ENCODE measurements at regions not wholly inside any gene's neighbourhood (a gene's known extent, or its start where the extent isn't known, plus 50 kb on each side); places are given as distances from the start of the nearest gene placed in this dataset.

GRCh38 chr6:140627002-140627401 lies 1252.6 kb upstream of the CITED2 start:
- no peak for DNase-seq

DNA sequence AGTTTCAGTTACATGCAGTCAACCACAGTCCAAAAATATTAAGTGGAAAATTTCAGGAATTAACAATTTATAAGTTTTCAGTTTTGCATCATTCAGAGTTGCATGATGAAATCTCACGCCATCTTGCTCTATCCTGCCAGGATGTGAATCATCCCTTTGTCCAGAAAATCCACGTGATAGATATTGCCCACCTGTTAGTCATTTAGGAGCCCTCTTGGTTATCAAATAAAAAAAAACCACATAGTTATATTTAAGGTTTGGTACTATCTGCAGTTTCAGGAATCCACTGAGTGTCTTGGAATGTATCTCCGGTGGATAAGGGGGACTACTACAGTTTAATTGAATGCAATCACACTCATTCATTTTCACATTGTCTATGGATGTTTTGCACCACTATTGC lies 1249.0 kb upstream of the CITED2 start:
- no peak for DNase-seq

DNA sequence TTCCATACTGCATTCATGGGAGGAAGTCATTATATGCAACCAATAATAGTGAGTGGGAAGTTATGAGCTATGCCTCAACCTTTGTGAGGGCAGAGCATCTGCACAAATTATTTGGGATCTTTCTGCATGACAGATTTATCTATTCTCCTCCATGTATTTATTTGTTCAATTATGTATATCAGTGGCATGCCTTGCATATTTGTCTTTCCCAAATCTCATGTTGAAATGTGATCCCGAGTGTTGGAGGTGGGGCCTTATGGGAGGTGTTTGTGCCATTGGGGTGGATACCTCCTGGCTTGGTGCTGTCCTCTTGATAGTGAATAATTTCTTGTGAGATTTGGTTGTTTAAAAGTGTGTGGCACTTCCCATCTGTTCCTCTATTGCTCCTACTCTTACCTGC lies 1246.0 kb upstream of the CITED2 start:
- no peak for DNase-seq

GRCh38 chr6:140609956-140610355 lies 1235.5 kb upstream of the CITED2 start:
- no peak for DNase-seq

GRCh38 chr6:140609321-140609720 lies 1234.9 kb upstream of the CITED2 start:
- DNase-seq, result no peak

DNA sequence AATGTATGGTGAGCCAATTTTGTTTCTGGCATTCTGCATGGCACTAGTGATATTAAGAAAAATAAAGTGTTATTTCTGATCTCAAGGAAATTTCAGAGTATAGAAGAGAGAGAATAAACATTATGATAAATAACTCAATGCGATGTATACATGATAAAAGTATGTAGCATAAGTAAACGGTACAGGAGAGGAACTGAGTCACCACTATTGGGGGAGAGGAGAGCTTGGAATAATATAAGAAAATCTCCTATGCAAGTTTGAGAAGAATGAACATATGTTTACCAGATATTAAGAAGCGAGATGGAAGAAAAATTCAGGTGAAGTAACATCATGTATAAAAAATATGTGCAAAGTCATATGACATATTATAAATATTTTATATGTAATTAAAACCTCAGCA lies 1230.3 kb upstream of the CITED2 start:
- DNase-seq, result no peak

- DNase-seq, result no peak
Measured at GRCh38 chr6:140602431-140603248, 1228.2 kb upstream of the CITED2 start.

DNA sequence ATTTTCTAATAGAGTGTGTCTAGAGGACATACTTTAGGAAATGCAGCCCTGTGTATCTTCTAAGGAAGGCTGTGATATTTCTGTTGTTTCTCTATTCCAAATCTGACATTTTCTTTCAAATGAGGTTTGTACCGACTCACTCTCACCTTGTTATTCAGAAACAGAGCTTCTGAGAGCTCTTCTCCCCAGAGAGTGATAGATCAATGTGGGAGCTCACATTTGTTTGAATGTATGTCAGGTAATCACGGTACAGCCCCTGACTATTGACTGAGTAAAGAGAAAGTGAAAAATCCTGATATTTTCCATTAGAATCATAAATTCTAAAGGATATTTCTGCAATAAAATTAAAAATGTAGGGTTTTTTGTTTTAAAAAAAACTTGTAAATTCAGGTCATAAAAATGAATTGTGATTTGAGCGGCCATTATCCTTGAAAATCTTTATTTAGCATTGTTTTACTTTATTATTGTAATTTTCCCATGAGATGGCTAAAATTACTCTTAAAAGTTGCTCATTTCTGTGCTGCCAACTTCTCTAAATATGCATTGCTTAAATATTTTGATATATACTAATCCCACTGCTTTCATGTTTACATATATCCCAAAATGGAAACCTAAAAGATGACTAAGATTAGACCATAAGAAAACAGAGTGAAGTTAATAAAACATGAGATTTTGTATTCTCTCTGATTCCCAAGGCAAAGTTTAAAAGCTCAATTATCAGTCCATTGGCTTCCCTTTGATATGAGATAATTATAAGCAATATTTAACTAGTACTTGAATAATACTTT lies 1226.8 kb upstream of the CITED2 start:
- no peak for DNase-seq

GRCh38 chr6:140599916-140600315 lies 1225.5 kb upstream of the CITED2 start:
- DNase-seq, result no peak

DNA sequence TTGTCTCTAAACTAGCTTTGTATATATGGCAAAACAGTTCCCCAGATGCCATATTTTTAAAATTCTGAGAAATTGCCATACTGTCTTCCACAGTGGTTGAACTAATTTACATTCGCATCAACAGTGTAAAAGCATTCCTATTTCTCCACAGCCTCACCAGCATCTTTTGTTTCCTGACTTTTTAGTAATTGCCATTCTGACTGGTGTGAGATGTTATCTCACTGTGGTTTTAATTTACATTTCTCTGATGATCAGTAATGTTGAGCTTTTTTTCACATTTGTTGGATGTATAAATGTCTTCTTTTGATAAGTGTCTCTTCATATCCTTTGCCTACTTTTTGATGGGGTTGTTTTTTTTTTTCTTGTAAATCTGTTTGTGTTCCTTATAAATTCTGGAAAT lies 1222.7 kb upstream of the CITED2 start:
- DNase-seq, result no peak

- DNase-seq, result no peak
Measured at GRCh38 chr6:140594806-140595128, 1220.3 kb upstream of the CITED2 start.

GRCh38 chr6:140592877-140593276 lies 1218.4 kb upstream of the CITED2 start:
- no peak for DNase-seq

GRCh38 chr6:140590641-140591040 lies 1216.2 kb upstream of the CITED2 start:
- no peak for DNase-seq

- DNase-seq, result no peak
Measured at GRCh38 chr6:140586426-140587061, 1212.1 kb upstream of the CITED2 start.

DNA sequence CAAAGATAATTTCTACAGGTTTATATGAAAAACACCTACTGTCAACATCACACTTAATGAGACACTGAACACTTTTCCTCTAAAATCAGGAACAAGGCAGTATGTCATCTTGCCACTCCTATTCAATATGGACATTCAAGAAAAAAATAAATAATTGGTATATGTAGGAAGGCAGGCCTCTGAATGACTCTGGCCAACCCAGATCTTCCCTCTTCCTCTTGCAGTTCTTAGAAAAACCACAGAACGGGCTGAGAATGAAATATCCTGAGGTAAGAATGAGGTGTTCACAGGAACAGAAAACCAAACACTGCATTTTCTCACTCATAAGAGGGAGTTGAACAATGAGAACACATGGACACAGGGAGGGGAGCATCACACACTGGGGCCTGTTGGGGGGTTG lies 1207.2 kb upstream of the CITED2 start:
- DNase-seq, result no peak

DNA sequence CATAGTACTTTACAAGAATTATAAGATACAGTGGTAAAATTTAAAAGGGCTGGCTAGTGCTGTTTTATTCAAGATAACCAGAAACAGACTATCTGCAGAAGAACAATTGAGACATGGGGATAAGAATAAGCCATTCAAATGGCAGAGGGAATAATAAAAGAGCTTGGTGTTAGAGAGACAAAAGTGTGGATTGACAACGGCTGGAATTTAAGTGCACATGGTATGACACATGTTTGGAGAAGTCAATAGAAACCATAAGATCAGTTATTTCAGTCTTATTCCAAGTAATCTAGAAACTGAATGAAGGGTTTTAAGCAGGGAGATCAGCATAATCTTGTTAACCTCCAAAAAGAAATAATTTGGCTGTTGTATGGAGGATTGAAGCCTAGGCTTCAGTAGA lies 1205.5 kb upstream of the CITED2 start:
- no peak for DNase-seq

DNA sequence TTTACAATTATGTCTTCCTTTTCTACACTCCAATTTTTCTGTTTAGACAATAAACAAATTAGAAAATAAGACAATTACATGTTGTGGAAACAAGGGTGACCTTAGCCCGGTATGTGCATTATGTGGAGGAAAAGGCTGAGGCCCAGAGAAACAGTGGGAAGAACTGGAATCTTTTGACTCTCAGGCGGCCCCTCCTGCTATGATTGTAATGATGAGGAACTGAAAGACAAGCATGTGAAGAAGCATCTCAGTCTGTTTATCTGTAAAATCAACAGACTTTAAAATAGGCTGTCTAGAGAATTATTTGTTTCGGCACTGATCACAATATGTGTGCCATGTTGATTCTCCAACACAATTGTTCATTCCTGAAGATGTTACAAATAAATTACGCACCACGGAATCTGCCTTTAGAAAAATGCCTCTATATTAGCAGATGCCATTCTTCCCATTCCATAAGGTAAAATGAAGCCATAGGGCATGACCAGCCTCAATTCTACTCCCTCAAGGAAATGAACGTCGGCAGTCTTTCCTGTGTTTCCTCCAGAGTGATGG lies 1201.6 kb upstream of the CITED2 start:
- DNase-seq, result no peak

DNA sequence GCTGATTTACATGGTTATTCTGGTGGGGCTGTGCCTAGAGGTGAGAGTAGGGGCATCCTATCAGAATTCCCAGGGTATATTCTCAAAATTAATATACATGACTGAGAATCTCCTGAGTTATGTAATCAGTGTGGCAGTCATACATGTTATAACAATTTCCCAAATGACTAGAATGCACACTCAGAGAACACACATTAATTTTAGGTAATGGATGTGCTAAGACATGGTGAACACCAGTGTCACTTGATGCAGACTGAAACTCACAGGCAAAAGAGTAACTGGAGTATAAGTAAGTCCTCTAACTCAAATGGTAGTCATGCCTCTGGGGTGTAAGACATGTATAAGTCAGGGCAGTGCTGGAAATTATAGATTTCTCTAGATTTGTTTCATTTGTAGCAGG lies 1198.4 kb upstream of the CITED2 start:
- DNase-seq, result no peak

GRCh38 chr6:140572129-140572528 lies 1197.7 kb upstream of the CITED2 start:
- no peak for DNase-seq

DNA sequence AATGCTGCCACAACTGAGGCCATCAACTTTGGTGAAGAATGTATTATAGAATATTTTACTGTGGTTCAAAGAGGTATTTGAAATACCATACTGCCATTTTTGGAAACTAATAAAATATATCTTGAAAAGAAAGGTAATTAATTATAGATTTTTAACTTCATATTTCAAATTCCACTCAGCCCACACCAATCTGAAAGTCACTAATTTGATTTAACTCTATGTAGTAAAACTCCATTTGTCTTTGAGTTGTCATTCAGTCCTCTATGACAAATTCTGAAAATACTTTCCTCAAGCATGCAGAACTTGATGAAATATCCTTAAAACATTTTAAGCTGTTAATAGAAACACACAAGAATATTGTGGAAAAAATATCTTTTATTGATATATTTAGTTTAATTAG lies 1196.7 kb upstream of the CITED2 start:
- DNase-seq, result no peak

DNA sequence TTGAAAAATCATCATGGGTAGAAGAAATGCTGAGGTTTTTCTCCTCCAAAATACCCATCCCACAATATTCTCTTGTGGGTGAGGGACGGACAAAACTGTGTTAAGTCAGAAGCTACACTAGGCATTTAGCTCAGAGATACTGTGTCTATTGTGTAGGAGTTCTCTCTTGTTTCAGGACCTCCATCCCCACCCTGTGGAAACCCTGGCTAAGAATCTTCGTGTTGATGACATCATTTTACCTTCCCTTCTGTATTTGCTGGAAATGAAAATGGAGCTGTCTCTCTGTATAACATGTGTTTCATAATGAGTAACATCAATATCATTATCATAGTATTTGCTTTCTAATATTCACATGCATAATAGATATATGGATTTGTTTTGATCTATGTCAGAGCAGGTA lies 1193.0 kb upstream of the CITED2 start:
- DNase-seq, result no peak

- no peak for DNase-seq
Measured at GRCh38 chr6:140566781-140567277, 1192.4 kb upstream of the CITED2 start.

DNA sequence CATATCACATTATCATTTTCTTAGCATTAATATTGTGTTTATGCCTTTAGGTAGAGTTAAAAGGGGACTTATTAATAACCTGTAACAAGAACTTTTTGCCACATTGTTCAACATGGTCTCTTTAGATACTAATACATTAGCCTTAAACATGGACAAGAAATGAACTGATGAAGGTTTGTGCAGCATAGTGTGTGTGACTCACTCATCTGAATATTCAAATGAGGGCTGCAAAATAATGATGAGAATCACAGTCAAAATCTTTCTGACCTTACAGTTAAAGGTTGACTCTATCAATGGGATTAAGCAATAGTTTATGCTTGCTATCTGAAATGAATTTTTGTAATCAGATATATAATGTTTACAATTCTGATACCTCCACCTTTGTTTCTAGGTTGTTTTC lies 1189.3 kb upstream of the CITED2 start:
- no peak for DNase-seq

DNA sequence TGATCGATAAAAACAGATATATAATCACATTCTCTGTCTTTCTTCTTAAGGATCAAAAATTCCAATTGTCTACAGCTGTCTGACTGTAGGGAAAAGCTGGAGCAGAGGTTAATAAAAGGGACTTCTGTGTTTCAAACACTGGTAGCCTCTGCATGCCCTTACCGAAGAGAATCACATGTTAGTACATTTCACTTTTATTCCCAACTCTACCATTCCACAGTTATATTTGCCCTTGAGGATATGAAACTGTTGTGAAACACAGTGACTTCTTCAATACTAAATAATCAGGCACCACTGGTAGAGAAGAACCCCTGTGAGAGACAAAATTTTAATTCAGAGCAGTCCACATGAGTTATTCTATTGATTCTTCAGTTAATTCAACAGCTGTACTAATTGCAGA lies 1187.3 kb upstream of the CITED2 start:
- no peak for DNase-seq

All from activated CD4-positive, alpha-beta T cell treated with anti-CD3 and anti-CD28 coated beads, Interleukin-2, amount 50 U/mL, for 1 hour (primary cell).